Right renal cortex interstitium (tissue), 3 donors: ENCODE measurements at regions not wholly inside any gene's neighbourhood (a gene's known extent, or its start where the extent isn't known, plus 50 kb on each side); places are given as distances from the start of the nearest gene placed in this dataset.

ENCODE experiments used
- DNase-seq, 3 donors: peaks; one replicate each; pipeline ENCODE4 v3.0.0-alpha.2; 2013; ENCODE audit warnings: low read depth in 3 of 3, low spot score in 2 of 3

- DNase-seq, result no peak
Measured at GRCh38 chr2:8619071-8619470, 62.8 kb upstream of the ID2 start.

GRCh38 chr2:8620611-8621382, 61.1 kb upstream of the ID2 start:
- DNase-seq, result no peak

GRCh38 chr2:8622199-8622911, 59.5 kb upstream of the ID2 start:
- DNase-seq, result no peak

- no peak for DNase-seq
Measured at GRCh38 chr2:8622924-8623465, 58.9 kb upstream of the ID2 start.

GRCh38 chr2:8623576-8623957, 58.3 kb upstream of the ID2 start:
- DNase-seq, result no peak

GRCh38 chr2:8623958-8624591, 57.8 kb upstream of the ID2 start:
- DNase-seq, result no peak

GRCh38 chr2:8624855-8625398, 56.9 kb upstream of the ID2 start:
- no peak for DNase-seq

GRCh38 chr2:8625399-8626300, 56.2 kb upstream of the ID2 start:
- no peak for DNase-seq

GRCh38 chr2:8626572-8626971, 55.3 kb upstream of the ID2 start:
- DNase-seq, result no peak

- DNase-seq, result no peak
Measured at GRCh38 chr2:8627019-8627691, 54.7 kb upstream of the ID2 start.

GRCh38 chr2:8627692-8628085, 54.2 kb upstream of the ID2 start:
- DNase-seq, result no peak

- no peak for DNase-seq
Measured at GRCh38 chr2:8628179-8628865, 53.5 kb upstream of the ID2 start.

- no peak for DNase-seq
Measured at GRCh38 chr2:8628866-8629209, 53.0 kb upstream of the ID2 start.

GRCh38 chr2:8629402-8629801, 52.5 kb upstream of the ID2 start:
- DNase-seq, result no peak

- DNase-seq, result no peak
Measured at GRCh38 chr2:8630676-8631464, 51.0 kb upstream of the ID2 start.

GRCh38 chr2:8631465-8632005, 50.3 kb upstream of the ID2 start:
- no peak for DNase-seq
